Astrocyte of the hippocampus (primary cell): ENCODE measurements at regions not wholly inside any gene's neighbourhood (a gene's known extent, or its start where the extent isn't known, plus 50 kb on each side); places are given as distances from the start of the nearest gene placed in this dataset.
"Not testable (repeated sequence)": the region's sequence is repeated elsewhere in the genome, so short reads cannot be mapped to it uniquely, and the experiment has no call there.

Experiments used
- DNase-seq: peaks from one replicate; pipeline ENCODE4 v3.0.0; 2011; ENCODE audit warnings: low read depth, low spot score

DNA sequence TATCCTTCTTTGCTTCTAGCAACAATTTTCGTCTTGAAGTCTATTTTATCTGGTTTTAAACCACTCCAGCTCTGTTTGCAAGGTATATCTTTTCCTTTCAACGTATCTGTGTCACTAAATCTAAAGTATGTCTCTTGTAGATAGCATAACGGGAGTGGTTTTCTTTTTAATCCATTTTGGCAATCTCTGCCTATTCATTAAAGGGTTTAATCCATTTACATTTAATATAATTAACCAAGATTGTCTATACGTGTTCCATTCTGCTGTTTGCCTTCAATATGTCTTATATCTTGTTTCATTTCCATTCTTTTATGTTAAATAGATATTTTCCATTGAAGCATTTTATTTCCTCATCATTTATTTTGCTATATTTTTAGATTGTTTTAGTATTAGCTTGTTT, 587.9 kb downstream of the C6orf118 start:
- no peak for DNase-seq

DNA sequence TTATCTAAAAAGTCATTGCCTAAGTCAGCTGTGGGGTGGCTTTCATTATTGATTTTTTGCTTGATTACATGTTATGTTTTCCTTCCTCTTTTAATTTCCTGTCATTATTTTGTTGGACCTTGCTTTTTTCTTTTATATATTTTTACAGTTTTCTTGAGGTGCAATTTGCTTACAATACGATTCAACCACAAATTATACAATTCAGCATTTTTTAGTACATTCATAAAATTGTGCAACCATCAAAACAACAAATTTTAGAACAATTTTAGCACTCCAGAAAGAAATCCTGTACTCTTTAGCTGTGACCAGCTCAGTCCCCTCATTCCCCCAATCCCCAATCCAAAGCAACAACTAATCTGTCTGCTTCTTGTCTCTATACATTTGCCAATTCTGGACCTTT, 608.9 kb downstream of the C6orf118 start:
- no peak for DNase-seq

DNA sequence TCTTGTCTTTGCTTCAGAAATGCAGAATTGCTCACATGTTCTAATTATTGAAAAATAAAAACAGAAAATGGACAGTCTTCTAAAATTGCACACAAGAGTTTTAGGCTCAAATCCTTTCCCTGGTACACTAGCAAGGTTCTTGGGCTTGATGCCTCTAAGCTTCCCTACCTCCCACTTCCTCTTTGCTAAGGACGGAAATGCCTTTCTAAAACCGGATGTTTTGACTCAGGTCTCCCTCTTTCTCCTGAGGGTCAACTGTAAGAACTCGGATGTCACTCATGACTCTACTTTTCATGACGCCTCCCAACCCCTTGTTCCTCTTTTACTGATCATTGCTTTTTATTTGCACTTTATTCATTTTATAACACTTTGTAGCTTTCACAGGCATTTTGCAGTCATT, 613.5 kb downstream of the C6orf118 start:
- DNase-seq = no peak

DNA sequence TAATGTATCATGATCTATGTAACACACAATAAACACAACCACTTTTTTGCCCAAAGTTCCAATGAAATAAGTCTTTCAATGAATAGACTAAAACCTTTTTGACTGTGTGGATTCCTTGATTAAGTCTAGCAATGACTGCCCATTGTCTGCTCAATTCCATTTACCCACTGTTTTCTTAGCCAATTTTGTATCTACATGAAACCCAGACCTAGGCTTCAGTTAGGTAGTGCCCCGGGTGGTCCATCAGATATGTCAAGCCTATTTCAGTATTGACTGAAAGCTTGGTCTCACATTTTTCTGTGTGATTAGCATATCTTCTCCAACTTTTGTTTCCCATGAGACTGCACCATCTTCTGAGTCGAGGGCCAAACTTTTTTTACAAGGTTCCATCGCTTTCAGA, 615.0 kb downstream of the C6orf118 start:
- DNase-seq = peak; percentile 20

DNA sequence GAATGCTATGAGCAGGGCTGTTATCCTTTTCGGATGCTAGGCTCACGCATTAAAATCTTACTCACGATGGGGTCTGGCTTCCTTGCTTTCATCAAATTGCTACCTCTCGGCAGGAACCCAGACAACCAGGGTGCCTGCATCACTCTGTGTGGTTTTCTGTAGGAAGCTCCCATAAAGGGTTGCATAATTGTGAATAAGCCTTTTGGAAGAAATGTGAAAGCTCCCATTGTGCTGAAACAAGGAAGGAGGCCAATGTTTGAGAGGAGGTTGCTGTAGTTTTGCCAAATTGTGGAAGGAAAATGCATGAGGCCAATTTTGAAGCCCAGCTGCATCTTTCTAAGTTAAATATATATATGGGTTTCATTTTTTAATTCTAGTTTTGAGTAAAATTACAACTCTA, 615.5 kb downstream of the C6orf118 start:
- peak; percentile 88 for DNase-seq

DNA sequence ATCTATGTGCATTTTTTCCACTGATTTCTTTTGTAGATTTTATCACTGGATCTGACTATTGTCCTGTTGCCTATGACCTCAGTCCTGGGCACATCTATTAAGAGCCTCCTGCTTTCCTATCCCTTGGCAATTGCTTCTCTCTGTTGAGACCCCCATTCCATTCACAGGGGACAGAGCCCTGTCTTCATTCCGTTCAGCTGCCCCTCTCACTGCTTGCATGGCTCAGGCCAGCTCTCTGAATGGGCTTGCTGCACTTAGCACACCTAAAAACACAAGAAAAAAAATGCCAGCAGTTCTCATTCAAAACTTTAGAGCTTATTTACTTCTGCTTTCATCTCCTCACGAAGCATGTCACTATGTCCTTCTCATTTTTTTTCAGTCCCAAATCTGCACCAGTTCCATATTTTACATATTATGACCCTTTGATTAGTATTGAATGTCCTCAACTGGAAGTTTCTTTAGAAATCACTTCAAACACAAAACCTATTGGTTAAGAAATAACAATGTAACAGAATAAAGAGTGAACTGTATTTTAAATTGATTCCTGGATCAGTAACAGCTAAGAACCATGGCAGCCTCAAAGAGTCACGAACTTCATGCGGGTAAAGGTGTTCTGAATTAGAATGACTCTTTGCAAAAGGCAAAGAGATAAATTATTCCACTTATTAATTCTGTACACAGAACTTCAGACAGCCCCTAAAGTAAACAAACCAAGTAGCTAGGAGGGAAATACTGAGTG, 616.5 kb downstream of the C6orf118 start:
- peak; percentile 4 for DNase-seq

DNA sequence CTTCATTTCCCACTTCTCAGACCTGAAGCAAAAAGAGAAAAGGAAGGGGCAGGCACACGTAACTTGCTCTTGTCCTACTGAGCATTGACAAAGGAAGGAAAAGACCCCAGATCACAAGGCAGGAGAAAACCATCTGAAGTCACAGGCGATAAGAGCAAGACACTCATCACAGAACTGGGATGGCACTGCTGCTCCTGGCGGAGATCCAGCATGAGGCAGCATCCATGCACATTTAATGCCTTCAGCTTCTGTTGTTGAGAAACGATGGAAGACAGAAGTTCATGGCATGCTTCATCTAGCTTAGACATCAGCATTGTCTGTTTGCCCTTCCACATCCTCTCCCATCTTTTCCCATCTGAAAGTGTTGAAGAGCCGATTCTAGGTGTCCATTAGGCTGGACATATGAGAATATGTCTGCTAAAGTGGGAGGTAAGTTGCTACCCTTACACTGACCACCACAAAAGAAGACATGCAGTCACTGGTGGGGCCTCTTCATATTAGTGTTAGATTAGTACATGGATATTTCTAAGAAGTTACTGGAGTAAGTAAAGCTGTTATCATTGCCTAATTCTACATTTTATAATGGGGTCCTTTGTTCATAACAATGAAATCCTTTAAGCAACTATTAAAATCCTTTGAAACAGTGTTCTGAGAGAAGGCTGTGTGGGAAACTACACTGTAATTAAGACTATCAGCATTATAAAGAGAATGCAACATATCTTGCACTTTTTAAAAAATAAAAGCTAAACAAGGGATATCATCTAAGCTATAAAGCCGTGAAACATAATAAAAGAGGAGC, 618.5 kb downstream of the C6orf118 start:
- no peak for DNase-seq

DNA sequence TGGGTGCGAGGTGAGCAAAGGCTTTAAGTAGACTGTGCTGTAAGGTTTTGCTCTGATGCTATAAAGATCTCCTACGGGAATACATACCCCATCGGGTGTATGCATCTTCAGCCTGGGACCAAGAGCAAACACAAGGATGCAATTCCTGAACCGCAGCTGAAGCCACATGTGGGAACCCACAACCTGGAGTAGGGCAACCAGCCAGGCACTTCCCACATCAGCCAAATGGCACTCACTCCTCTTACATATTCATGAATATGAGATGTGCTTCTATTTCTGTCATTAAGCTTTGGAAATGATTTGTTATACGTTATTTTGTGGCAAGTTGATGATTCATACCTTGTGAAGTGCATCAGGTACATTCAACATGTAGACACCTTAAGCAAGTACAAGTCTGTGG, 619.2 kb downstream of the C6orf118 start:
- peak; percentile 88 for DNase-seq

DNA sequence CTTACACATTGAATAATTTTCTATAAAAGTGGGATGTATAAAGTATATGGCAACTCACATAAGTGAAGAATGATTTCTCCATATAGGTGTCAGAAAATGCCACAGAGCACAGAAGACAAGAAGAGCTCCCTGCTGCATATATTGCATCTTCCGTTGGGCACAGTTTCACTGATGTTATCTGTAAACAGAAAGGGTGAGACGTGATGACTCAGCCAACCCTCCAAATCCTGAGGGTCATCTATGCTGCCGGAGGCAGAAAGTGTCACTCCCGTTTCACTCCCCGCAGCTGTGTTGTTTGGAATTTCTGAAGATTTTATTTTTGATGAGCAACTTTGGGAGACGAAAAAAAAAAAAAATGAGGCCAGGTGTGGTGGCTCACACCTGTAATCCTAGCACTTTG, 644.1 kb downstream of the C6orf118 start:
- no peak for DNase-seq

DNA sequence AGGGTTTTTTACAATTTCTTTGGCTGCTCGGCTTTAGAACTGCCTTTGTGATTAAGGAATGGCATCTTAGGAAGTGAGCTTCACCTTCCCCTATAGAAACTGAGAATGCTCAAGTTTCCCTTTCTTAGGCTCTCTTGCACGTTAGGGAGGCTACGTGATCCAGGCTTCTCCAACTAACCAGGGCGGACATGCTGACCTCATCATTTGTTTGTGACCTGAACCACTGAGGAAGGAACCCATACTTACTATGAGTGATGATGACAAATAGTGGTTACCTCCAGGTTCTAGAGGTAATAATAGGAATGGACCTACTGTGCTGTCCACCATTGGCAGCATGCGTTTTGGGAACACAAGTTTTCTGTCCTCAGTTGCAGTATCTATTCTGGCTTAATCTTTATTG, 645.8 kb downstream of the C6orf118 start:
- no peak for DNase-seq

DNA sequence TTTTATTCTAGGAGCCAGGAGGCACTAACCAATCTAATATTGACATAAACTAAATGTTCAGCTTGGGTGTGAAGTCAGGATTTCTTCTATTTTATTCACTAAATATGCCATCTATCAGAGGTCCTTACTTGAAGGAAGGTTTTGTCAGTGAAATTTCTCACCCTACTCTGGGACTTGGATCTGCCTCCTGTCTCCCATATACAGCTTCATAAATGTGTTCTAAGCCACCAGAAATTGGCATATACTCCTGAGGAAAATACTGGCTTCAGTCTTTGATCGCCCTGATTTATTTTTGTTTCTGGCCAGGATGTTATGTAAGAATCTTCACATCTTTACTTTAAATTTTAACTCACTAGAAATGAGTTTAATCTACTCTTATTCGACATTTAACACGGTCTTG, 647.7 kb downstream of the C6orf118 start:
- no peak for DNase-seq

DNA sequence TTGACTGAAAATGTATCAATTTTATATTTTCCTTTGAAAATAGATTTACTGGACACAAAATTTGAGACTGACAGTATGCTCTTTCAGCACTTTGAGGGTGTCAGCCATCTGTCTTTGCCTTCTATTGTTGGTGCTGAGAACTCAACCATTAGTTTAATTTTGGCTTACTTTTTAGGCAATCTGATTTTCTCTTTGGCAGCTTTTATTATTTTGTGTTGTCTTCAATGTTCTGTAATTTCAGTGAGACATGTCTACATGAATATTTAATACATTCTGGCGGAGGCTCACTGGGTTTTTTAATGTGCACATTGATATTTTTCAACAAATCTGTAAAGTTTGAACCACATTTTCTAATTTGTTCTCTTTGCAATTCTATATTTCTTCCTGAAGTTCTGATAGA, 648.6 kb downstream of the C6orf118 start:
- DNase-seq = no peak

DNA sequence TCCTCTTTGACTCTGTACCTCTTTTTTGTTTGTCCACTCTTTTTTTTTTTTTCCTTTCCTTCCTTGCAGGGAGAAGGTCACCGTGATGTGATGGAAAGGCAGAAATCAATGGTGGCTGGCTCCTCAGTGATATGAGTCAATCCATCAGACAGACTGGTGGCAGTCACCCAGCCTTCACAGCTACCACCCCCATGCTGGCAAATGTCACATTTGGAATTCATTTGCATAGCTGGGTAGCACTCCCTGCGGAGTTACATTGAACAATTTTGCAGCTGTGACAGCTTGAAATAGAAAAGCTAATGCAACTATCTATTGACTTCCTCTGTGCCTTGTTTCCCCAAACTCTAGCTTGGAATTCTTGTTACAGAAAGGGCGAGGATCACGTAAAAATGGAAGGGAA, 668.4 kb downstream of the C6orf118 start:
- no peak for DNase-seq

DNA sequence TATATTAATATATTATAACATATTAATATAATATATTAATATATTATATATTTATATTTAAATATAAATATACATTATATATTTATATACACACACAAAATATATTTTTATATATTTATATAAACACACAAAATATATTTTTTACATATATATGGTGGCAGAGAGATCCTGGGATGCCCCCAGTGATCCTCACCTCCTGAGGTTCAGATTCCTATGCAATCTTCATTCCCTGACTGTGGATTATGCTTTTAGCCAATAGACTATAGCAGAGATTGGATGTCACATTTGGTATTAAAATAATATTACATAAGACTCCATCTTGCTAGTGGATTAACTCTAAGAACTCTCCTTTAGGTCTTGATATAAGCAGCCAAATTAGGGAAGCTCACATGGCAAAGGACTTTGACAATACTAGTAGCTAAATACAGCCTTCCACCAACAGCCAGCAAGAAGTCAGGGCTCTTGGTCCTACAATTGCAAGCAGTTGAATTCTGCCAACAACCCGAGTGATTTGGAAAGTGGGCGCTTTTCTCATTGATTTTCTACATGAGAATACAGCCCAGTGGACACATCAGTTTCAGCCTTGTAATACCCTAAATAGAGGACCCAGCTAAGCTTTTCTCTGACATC, 681.0 kb downstream of the C6orf118 start:
- DNase-seq = no peak

DNA sequence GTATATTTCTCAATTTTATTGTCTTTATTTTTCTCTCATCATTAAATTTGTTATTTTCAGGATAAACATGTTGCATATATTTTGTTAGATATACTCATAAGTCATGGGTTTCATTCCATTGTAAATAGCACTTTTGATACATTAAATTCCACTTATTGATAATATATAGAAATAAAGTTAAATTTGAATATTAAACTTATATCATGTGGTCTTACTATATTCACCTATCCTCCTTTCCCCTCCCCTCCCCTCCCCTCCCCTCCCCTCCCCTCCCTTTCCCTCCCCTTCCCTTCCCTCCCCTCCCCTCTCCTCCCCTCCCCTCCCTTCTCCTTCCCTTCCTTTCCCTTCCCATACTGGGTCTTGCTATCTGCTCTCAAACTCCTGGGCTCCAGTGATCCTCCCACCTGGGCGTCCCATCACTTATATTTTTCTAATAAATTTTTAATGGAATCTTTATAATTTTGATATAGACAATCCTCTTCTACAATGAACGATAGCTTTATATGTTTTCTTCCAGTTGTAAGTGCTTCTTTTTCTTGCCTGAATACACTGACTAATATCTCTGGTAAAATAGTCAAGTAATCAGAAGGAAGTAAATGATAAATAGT, 692.4 kb downstream of the C6orf118 start:
- DNase-seq = no peak

DNA sequence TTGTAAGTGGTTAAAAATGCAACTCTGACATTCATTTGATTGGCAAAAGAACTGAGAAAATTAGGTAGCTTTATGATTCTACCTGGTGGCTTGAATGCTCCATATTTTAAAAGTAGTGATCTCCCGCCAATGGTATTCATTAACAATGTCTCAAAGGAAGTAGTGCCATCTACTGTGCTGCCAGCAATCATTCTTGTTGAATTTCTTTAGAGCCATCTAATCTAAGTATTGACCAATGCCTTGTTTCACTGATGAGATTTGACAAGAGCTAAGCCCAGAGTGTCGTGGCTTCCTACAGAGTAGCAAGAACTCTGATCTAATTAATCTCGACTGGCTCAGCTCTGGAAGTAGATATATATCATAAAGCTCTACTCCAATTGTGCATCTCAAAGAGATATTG, 696.7 kb downstream of the C6orf118 start:
- DNase-seq = no peak

DNA sequence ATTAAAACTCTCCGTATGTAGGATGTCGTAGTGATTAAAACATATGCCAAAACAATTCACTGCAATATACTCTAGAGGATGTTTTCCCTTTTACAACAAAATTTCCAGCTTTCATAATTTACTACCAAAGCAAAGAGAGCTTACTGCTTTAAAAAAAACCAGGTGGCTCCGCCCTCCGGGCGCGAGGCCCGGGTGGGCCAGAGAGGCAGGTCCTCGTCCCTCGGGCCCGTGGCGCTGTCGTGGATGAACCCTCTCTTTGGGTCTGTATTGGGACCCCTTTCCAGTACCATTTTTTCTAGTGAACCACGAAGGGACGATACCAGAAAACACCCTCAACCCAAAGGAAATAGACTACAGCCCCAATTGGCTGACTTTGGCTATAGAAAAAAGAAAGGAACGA, 698.5 kb downstream of the C6orf118 start:
- DNase-seq = not testable (repeated sequence)

DNA sequence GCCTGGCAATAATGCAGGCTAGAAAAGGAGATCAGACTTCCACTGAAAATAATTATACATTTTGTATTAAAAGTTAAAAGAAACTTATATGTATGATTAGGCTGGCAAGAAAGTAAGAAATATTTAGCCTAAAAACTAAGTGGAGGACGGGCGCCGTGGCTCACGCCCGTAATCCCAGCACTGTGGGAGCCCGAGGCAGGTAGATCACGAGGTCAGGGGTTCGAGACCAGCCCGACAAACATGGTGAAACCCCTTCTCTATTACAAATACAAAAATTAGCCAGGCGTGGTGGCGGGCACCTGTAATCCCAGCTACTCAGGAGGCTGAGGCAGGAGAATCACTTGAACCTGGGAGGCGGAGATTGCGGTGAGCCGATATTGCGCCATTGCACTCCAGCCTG, 707.0 kb downstream of the C6orf118 start:
- DNase-seq = not testable (repeated sequence)

DNA sequence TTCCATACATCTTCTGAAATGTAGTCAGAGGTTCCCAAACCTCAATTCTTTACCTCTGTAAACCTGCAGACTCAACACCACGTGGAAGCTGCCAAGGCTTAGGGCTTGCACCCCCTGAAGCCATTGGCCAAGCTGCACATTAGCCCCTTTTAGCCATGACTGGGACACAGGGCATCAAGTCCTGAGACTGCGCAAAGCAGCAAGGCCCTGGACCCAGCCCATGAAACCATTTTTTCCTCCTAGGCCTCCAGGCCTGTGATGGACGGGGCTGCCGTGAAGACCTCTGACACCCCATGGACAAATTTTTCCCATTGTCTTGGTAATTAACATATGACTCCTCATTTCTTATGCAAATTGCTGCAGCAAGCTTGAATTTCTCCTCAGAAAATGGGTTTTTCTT, 727.8 kb downstream of the C6orf118 start:
- no peak for DNase-seq

DNA sequence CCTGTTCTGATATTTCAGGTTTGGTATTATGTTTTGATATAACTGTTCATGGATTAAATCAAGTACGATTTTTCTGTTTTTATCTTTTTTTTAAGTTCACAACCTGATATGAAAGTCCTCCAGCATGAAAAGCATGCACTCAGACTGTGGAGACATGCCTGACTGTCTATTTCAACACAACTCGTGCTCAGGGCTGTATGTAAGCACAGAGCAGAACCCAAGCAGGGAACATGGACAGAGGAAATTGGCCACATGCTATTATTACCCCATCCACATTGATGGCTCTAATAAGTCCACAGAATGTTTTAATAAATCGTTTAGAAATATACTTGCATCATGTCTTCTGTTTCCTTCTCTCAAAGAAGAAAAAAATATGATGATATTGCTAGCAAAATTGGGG, 730.4 kb downstream of the C6orf118 start:
- DNase-seq = no peak

DNA sequence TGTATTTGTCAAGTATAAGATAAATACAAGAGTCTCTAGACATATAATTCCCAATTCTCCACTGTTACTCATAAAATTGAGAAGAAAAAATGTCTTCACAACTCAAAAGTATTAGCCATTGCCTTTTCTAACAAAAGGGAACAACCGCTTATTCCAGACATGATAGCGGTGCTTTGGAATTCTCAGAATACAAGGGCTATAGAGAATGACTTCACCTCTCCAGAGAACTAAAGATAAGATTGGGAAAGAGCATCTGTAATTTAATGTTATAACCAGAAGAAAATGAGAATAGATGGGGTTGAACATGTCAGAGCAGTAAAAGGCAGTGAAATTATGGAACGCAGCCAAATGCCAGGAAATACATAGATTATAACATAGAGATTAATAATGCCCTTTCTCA, 730.8 kb downstream of the C6orf118 start:
- DNase-seq = no peak

DNA sequence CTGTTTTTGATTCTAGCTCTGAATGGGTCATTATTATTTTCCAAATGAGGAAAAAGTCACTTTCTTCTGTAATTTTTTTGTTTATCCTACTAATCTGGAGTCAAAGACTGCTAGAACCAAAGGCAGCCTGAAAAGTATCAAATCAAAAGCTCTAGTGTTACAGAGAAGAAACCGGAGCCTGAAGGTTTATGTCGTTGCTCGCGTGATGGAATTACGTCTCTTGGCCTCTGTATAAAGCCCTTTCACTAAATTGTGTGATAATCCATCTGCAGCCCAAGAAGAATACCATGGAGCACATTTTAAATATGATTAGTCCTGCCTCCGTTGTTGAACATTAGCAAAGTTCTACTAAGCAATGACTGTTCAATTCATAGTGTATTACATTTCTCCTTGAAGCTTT, 738.6 kb downstream of the C6orf118 start:
- no peak for DNase-seq
